CD4-positive, alpha-beta T cell treated with Interleukin-15 for 4 hours (primary cell): ENCODE measurements at regions not wholly inside any gene's neighbourhood (a gene's known extent, or its start where the extent isn't known, plus 50 kb on each side); places are given as distances from the start of the nearest gene placed in this dataset.
"Not testable (repeated sequence)": the region's sequence is repeated elsewhere in the genome, so short reads cannot be mapped to it uniquely, and the experiment has no call there.

Experiments used
- DNase-seq: peaks from one replicate; pipeline ENCODE4 v3.0.0-alpha.2; 2020; ENCODE audit warnings: low spot score

DNA sequence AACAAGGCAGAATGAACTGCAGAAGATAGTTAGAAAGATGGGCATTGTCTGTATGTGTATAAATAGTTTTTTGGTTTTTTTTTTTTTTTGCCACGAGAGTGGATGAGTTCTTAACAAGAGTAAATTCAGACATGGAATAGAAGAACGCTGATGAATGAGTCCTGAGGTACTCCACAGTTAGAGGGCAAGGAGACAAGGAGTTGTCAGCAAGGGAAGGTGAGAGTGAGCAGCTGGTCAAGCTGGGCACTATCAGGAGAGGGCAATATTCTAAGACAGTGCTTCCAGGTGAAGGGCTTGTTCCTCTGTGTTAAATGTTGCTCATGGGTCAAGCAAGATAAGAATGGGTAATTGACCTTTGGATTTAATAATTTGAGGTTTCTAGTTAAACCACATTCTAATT lies 138.6 kb upstream of the FAM78B start:
- DNase-seq: no peak

DNA sequence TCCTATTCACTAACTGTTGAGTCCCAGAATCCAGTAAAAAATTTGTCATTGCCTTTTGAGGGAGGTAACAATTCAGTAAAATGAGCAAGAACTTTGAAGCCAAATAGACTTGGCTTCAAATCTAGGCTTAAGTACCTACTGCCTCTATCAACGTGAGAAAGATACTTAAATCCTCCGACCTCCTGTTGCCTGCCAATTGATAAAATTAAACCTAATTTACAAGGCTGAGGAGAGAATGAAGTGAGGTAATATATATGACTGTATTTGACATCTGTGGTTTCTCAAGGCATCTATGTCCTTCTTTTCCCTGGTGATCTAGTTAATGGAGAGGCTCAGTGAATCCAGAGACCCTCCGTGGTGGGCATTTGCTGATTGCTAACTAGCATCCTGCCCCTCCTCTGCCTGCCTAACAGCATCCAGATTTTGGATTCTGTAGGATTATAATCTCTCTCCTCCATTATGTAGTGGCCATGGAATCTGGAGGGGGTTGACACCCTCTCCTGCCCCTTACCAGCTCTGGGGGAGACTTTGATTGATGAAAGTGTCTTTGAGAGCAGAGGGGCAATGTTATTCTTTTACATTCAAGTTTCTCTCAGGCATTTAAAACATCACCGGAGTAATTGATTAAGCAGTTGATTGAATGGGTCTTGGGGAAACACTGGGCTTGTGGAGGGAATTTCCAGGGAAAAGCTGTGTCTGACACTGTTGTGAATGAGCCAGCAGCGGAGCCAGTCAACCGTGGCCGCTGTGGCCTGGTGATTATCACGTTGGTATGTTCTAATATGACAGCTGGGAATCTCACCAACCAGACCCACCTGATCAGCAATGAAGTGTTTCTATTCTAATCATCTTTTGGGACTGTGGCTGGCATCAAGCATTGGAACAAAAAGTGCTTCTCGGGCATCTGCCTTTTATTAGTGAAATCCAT lies 140.7 kb upstream of the FAM78B start:
- no peak for DNase-seq

DNA sequence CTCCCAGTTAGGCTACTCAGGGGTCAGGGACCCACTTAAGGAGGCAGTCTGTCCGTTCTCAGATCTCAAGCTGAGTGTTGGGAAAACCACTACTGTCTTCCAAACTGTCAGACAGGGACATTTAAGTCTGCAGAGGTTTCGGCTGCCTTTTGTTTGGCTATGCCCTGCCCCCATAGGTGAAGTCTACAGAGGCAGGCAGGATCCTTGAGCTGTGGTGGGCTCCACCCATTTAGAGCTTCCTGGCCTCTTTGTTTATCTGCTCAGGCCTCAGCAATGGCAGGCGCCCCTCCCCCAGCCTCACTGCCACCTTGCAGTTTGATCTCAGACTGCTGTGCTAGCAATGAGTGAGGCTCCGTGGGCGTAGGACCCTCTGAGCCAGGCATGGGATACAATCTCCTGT lies 149.5 kb upstream of the FAM78B start:
- DNase-seq: not testable (repeated sequence)

GRCh38 chr1:166322470-166322869 lies 155.7 kb upstream of the FAM78B start:
- DNase-seq: no peak

DNA sequence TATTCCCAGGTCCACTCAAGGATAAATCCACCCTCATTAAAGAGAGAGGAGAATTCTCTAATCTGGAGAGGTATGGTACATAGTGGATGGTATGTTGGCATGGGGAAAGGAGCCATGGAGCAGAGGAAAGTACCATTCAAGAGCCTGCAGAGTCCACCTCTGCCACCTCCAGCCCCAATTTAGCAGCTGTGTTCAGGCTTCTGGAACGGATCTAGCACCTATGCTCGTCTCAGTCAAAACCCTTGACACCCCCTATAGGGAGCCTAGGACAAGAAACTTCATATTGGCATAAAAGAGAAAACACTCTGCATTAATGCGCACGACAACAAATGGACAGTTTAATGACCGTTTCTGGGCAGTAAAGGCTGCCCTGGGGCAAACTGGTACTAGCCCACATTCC lies 161.1 kb upstream of the FAM78B start:
- no peak for DNase-seq

GRCh38 chr1:166328956-166329355 lies 162.2 kb upstream of the FAM78B start:
- DNase-seq: no peak

GRCh38 chr1:166330096-166330495 lies 163.3 kb upstream of the FAM78B start:
- no peak for DNase-seq

- no peak for DNase-seq
Measured at GRCh38 chr1:166338105-166338504, 171.3 kb upstream of the FAM78B start.

DNA sequence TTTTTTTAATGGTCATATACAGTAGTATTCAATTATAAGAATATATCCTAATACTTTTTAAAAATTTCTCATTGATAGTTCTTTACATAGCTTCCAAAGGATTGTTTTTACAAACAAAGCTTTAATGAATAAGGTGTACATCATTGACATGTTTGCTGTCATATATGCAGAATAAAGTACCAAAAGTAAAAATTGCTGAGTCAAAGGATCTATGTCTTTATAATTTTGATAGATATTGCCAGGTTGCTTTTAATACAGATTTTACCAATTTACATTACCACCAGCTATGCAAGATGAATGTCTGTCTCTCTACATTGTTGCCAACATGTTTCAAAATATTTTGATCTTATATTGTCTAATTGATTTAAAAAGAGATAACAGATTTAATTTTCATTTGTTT lies 173.9 kb upstream of the FAM78B start:
- no peak for DNase-seq

- DNase-seq: no peak
Measured at GRCh38 chr1:166343276-166343675, 176.5 kb upstream of the FAM78B start.

- no peak for DNase-seq
Measured at GRCh38 chr1:166350490-166350889, 183.7 kb upstream of the FAM78B start.

- no peak for DNase-seq
Measured at GRCh38 chr1:166351676-166352075, 184.9 kb upstream of the FAM78B start.

GRCh38 chr1:166353213-166353612 lies 186.4 kb upstream of the FAM78B start:
- no peak for DNase-seq

DNA sequence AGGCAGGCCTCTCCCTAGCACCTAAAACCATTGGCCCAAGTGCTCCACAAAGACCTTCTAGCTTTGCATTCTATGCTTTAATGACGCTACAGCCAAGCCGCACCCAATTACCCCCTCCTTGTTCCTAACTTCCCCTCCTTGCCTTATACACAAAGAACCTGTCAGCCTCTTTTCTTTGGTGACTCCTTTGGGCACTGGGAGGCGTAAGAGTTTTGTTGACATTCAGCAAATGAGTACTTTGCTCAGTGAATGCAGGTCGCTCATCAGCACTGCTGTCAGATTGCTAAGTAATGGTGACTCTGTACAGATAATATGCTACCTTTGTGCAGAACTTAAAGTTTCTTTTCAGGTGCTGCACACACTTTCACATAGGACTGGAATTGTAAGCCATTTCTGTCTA lies 187.6 kb upstream of the FAM78B start:
- DNase-seq: no peak

DNA sequence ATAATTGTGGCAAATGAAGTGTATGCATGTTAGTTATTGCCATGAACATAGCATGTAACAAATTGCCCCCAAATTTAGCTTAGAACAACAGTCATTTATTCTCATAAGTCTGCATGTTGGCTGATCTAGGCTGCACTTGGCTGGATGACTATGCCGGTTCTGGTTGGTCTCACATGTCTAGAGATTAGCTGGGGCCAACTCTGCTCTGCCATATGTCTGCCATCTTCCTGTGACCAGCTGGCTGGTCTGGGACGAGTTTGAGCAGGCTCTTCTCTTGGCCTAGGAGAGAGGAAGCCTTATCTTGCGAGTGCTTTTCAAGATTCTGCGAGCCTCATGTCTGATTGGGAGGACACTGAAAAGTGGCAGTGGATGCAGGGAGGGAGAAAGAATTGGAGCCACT lies 198.3 kb upstream of the FAM78B start:
- no peak for DNase-seq

DNA sequence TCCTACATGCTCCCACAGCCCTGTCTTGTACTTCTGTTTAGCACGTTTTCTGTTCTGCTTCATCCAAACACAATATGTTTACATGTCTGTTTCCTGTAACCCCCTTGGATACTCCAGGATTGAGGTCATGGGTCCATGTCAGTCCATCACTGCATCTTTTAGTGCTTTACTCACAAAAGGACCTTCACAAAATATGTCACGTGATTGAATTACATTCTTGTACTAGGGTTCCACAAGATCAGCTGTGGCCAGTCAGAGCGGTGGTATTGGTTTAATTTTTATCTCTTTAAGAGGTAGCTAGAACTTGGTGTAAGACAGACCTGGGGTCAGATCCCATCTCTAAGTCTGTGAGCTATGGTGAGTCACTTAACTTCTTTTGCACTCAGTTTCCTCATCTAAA lies 201.2 kb upstream of the FAM78B start:
- DNase-seq: no peak

DNA sequence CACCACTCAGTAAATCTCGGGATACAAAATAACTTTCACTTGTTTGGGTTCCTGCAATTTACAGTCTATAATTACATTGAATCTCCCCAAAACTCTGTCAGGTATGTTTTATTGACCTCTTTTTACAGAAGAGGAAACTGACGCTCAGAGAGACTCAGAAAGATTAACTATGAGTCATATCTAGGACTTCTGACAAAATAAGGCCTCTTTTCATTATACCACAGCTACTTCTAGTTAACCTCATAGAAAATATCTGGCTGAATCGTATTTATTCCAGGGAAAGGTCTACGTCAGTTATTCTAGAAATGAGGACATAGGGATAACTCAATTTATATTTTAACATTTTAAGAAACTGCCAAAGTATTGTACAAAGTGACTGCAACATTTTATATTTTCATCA lies 211.1 kb upstream of the FAM78B start:
- DNase-seq: no peak

GRCh38 chr1:166378805-166379204 lies 212.0 kb upstream of the FAM78B start:
- DNase-seq: no peak

GRCh38 chr1:166379447-166379846 lies 212.6 kb upstream of the FAM78B start:
- no peak for DNase-seq

DNA sequence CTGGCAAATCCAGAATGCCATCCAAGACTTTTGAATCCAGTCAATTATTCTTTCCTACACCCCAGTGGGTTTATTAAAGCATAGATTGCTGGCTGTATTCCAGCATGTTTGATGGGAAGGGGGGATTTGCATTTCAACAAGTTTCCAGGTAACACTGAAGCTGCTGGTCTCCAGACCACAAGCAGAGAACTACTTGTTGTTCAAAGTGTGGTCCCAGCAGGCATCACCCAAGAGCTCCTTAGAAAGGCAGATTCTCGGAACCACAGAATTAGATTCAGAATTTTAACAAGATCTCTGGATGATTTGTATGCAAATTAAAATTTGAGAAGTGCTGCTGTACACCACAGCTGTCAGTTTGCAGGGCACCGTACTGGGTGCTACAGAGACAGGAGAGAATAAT lies 216.3 kb upstream of the FAM78B start:
- no peak for DNase-seq

DNA sequence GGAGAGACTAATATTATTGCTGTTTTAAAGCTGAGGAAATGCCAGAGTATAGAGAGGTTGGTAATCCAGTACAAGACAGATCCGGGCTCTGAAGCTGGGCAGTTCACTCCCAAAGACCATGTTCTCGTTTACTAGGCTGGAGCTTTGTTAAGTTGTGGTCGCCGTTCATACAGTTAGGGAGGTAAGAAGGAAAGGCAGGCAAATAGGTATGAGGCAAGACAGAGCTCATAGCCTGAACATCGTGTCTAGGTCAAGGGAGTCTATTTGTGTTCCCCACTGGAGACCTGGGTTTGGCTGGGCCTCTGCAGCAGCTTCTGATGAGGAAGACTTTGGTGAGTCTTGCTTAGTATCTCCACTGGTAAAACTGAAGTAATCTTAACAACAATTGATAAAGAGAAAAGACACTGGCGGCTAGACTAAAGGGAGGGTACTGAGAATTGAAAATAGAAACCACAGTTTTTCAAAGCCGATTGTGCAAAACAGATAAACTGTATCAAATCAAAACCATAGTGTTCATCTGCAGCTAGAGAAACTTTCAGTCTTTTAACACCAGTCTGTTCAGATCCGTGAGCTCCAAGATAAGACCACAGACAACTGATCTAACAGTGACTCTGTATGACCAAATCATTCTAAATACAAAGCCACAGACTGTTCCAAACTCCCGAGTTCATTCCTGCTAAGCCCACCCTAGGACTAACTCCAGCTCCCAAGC lies 217.0 kb upstream of the FAM78B start:
- no peak for DNase-seq

DNA sequence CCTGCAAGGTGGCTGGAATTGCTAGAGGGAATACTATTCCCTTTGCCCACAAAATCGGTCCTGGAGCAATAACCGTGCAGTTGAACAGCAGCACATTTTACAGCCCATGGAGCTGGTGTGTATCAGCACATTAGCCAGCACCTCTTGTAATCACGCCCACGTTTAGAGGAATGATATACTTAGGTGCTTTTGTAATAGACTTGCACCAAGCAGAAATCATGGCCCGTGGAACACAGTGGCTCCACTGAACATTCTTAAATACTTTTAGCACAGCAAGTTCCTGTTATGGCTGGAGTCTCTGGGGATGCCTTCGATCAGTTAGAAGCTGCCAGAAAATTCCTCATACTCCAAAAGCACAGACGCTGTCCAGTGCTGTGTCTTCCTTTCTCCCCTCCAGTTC lies 218.1 kb upstream of the FAM78B start:
- no peak for DNase-seq

- no peak for DNase-seq
Measured at GRCh38 chr1:166390366-166391033, 223.7 kb upstream of the FAM78B start.
